ENCODE measurements at regions not wholly inside any gene's neighbourhood (a gene's known extent, or its start where the extent isn't known, plus 50 kb on each side); places are given as distances from the start of the nearest gene placed in this dataset.
"Not testable (repeated sequence)": the region's sequence is repeated elsewhere in the genome, so short reads cannot be mapped to it uniquely, and the experiment has no call there.

GRCh38 chr7:101743241-101743994 is 74.0 kb upstream of the CUX1 start:
- DNase-seq (ENCODE audit: low read depth) = peak; percentile 28

- no peak for DNase-seq (ENCODE audit: low read depth)
Observed at GRCh38 chr7:101743995-101744360, 73.4 kb upstream of the CUX1 start.

- DNase-seq (ENCODE audit: low read depth) = no peak
Observed at GRCh38 chr7:101744588-101744987, 72.8 kb upstream of the CUX1 start.

- DNase-seq (ENCODE audit: low read depth) = no peak
Observed at GRCh38 chr7:101746314-101746713, 71.1 kb upstream of the CUX1 start.

GRCh38 chr7:101747053-101747878 is 70.2 kb upstream of the CUX1 start:
- no peak for DNase-seq (ENCODE audit: low read depth)

GRCh38 chr7:101747879-101748345 is 69.5 kb upstream of the CUX1 start:
- no peak for DNase-seq (ENCODE audit: low read depth)

- no peak for DNase-seq (ENCODE audit: low read depth)
Observed at GRCh38 chr7:101749891-101750290, 67.5 kb upstream of the CUX1 start.

- no peak for DNase-seq (ENCODE audit: low read depth)
Observed at GRCh38 chr7:101753316-101753715, 64.1 kb upstream of the CUX1 start.

- DNase-seq (ENCODE audit: low read depth) = peak; percentile 26
Observed at GRCh38 chr7:101754424-101755159, 62.8 kb upstream of the CUX1 start.

GRCh38 chr7:101757879-101758278 is 59.5 kb upstream of the CUX1 start:
- DNase-seq (ENCODE audit: low read depth) = no peak

GRCh38 chr7:101758519-101758918 is 58.9 kb upstream of the CUX1 start:
- not testable (repeated sequence) for DNase-seq (ENCODE audit: low read depth)

GRCh38 chr7:101764221-101764620 is 53.2 kb upstream of the CUX1 start:
- no peak for DNase-seq (ENCODE audit: low read depth)

- no peak for DNase-seq (ENCODE audit: low read depth)
Observed at GRCh38 chr7:101767544-101767943, 49.9 kb upstream of the CUX1 start.

All from stromal cell of bone marrow (primary cell).